Activated T-helper 1 cell treated with anti-CD3 and anti-CD28 coated beads, Interleukin-2, amount 50 U/mL, for 16 hours (primary cell): ENCODE measurements at regions not wholly inside any gene's neighbourhood (a gene's known extent, or its start where the extent isn't known, plus 50 kb on each side); places are given as distances from the start of the nearest gene placed in this dataset.
"Not testable (repeated sequence)": the region's sequence is repeated elsewhere in the genome, so short reads cannot be mapped to it uniquely, and the experiment has no call there.

ENCODE experiments used
- DNase-seq, 2 donors: peaks; one replicate each; pipeline ENCODE4 v3.0.0-alpha.2; 2020; ENCODE audit warnings: low read depth in 1 of 2, low spot score in 1 of 2

- no peak for DNase-seq
Measured at GRCh38 chr6:137933696-137934095, 66.6 kb downstream of the TNFAIP3 start.

DNA sequence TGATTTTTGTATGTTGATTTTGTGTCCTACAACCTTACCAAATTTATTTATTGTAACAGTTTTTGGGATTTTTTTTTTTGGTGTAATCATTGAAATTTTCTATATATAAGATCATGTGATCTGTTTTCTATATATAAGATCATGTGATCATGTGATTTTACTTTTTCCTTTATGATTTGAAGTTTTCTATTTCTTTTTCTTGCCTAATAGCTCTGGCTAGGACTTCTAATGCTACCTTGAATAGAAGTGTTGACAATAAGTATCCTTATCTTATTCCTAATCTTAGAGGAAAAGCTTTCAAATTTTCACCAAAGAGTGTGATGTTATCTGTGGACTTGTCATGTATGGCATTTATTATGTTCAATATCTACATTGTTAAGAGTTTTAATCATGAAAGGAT is 69.7 kb downstream of the TNFAIP3 start:
- DNase-seq: no peak

- DNase-seq: no peak
Measured at GRCh38 chr6:137937834-137938233, 70.8 kb downstream of the TNFAIP3 start.

- no peak for DNase-seq
Measured at GRCh38 chr6:137938770-137939379, 71.8 kb downstream of the TNFAIP3 start.

- no peak for DNase-seq
Measured at GRCh38 chr6:137941995-137942394, 74.9 kb downstream of the TNFAIP3 start.

- DNase-seq: no peak
Measured at GRCh38 chr6:137942736-137943135, 75.7 kb downstream of the TNFAIP3 start.

GRCh38 chr6:137944381-137944780 is 77.3 kb downstream of the TNFAIP3 start:
- not testable (repeated sequence) for DNase-seq

GRCh38 chr6:137944793-137945498 is 77.9 kb downstream of the TNFAIP3 start:
- no peak for DNase-seq

GRCh38 chr6:137949686-137950390 is 82.8 kb downstream of the TNFAIP3 start:
- no peak for DNase-seq

GRCh38 chr6:137950581-137950980 is 83.5 kb downstream of the TNFAIP3 start:
- DNase-seq: no peak

GRCh38 chr6:137951064-137951597 is 84.1 kb downstream of the TNFAIP3 start:
- DNase-seq: no peak

DNA sequence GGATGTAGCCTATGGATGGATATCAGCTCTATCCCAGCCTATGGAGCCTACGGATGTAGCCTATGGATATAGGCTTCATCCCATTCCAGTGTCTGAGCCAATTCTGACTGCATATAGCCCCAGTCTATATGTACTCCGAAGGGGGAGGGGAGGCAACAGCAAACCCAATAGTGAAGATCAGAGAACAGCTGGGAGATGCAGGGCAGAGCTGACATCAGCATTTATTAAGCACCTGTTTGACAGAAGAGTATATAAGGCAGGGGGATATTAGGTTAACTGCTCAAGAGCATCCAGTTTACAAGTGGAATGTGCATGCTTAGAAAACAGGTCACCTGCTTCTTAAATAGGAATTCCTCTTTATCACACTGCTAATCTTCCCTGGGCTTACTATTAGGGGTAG is 85.2 kb downstream of the TNFAIP3 start:
- no peak for DNase-seq

- no peak for DNase-seq
Measured at GRCh38 chr6:137953761-137954160, 86.7 kb downstream of the TNFAIP3 start.

- no peak for DNase-seq
Measured at GRCh38 chr6:137954253-137954652, 87.2 kb downstream of the TNFAIP3 start.

- DNase-seq: no peak
Measured at GRCh38 chr6:137956098-137956488, 89.0 kb downstream of the TNFAIP3 start.

DNA sequence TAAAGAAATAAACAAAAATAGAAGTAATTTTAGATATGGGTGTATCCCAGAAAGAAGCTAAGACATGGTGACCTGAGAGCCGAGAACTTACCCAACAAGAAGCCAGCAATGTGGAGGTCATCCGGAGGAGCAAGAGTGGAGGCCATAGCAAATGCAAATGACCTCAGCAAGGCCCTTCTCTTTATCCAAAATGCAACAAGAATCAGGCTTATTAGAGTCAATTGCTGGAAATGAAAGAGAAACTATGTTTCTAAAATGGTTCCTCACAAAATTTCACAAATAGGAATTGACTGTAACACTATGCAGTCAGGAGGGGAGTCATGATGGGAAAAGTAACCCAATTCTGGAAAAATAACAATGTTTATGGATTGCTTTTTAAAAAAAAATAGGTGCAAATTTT is 90.4 kb downstream of the TNFAIP3 start:
- no peak for DNase-seq

DNA sequence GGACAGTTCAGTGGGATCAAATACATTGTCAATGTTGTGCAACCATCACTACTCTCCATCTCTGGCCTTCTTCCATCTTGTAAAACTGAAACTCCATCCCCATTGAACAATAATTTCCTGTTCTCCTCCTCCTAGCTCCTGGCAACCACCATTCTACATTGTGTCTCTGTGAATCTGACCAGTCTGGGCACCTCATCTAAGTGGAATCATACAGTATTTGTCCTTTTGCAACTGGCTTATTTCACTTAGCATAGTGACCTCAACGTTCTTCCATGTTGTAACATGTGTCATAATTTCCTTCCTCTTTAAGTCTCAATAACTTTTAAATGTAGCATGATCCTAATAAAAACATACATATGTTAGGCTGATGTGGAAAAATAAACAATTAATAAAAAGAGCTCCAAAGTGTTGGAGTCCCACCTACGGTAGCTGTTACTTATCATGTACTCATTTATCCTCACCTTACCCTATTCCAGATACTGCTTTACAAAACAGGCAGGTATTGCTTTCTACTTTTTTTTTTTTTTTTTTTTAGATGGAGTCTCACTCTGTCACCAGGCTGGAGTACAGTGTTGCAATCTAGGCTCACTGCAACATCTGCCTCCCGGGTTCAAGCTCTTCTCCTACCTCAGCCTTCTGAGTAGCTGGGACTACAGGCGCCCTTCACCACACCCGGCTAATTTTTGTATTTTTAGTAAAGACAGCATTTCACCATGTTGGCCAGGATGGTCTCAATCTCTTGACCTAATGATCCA is 91.9 kb downstream of the TNFAIP3 start:
- DNase-seq: no peak

DNA sequence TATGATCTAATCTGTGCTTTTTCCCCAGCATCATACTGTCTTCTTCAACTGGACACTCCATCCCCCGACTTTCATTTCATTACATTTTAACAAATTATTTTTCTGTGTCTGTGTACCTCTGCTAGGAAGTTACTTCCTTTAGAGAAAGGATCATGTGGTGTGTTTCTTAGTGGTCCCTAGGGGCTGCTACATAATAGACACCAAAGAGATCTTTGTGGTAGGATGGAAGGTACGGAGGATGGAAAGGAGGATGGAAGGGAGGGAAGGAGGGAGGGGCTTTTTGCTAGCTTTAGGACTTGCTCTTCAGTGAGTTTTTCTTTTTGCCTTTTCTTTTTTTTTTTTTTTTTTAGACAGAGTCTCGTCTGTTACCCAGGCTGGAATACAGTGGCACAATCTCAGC is 95.7 kb downstream of the TNFAIP3 start:
- DNase-seq: no peak

DNA sequence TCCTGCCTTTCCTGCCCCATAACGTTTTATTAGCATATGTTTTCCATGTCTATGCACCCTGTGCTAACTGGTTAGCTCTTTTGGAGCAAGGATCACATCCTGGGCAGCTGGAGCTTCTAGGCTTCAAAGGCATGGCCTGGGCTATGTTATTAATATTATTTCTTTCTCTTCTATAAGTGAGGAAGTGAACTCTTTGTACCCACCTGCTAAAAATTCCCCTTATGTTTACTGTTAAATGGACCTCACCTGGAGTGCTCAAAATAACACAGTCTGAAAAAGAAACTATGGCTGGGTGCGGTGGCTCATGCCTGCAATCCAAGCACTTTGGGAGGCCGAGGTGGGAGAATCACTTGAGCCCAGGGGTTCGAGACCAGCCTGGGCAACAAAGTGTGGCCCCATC is 97.8 kb downstream of the TNFAIP3 start:
- no peak for DNase-seq

DNA sequence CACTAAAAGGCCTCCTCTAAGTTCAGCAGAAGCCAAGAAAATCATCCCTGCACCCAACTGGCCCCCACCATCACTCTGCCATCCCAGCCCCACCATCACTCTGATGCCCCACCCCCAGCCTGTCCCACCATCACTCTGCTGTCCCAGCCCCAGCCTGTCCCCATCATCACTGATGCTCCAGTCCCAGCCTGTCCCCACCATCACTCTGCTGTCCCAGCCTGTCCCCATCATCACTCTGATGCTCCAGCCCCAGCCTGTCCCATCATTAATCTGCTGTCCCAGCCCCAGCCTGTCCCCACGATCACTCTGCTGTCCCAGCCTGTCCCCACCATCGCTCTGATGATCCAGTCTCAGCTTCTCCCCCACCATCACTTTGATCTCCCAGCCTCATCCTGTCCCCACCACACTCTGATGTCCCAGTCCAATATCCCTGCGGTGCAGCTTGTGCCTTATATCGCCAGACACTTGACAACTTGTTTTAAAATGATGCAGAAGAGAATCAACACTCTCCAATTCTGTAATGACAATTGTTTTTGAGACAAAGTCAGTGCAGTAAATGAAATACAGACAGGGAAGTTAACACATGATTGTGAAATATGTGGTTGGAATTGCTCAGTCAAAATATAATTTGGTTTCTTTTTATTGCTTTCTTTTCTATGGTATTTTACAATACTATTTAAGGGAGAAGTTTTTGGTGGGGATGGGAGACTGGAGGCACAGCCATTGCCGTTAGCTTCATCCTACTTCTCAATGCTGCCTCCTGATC is 100.8 kb downstream of the TNFAIP3 start:
- DNase-seq: no peak

DNA sequence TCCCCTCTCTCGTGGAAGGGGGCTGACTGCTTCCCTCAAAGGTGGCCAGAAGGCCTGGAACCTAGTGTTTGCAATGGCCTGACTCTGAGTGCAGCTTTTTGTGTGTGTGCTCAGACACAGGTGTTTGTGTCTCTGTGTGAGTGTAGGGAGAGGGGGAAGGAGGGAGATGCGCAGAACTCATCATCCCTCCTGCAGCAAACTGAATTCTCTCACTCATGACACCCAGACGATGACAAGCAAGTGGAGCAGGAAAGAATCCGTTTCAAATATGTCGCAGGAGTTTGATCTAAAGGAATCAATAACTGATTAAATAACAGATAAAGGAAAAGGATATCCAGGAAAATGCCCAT is 101.4 kb downstream of the TNFAIP3 start:
- no peak for DNase-seq
